Urinary bladder (tissue), 3 donors: ENCODE measurements at regions not wholly inside any gene's neighbourhood (a gene's known extent, or its start where the extent isn't known, plus 50 kb on each side); places are given as distances from the start of the nearest gene placed in this dataset.
"Not testable (repeated sequence)": the region's sequence is repeated elsewhere in the genome, so short reads cannot be mapped to it uniquely, and the experiment has no call there.

ENCODE experiments used
- DNase-seq: peaks from one replicate; pipeline ENCODE4 v3.0.0-alpha.2; 2015; ENCODE audit errors: extremely low spot score
- H3K27ac ChIP-seq: one replicate; pipeline ENCODE4 v1.5.1; 2013; ENCODE audit warnings: low read depth, mild to moderate bottlenecking, moderate library complexity
- H3K36me3 ChIP-seq: one replicate; pipeline ENCODE4 v1.6.1; 2013; ENCODE audit warnings: mild to moderate bottlenecking, moderate library complexity; ENCODE audit not compliant: insufficient read depth
- H3K4me1 ChIP-seq: one replicate; pipeline ENCODE4 v1.6.1; 2013; ENCODE audit warnings: mild to moderate bottlenecking, moderate library complexity; ENCODE audit not compliant: insufficient read depth
- H3K4me3 ChIP-seq: one replicate; pipeline ENCODE4 v1.5.1; 2013; ENCODE audit warnings: low read depth, low read length
- WGBS: extraction: QIAGEN DNeasy Blood & Tissue Kit; methylation state at CpG from one replicate; pipeline ENCODE4 v1.1.7; 2013; 5-methylcytosine and 5-hydroxymethylcytosine counted together
- donor health status: healthy with polysubstance abuse.
- donor health status: healthy.

DNA sequence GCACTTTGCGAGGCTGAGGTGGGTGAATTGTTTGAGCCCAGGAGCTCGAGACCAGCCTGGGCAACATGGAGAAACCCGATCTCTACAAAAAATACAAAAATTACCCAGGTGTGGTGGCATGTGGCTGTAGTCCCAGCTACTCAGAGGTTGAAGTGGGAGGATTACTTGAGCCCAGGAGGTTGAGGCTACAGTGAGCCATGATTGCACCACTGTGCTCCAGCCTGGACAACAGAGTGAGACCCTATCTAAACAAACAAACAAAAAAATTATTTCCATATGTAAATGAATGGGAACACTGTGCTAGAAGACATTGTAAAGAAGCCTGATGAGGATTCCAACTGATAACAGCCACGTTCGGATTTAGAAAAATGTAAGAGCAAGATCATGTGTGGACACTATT, 154.2 kb downstream of the ZFP64 start:
- Histone ChIP-seq H3K36me3 (no peaks in the 10 kb centered on the region), H3K27ac (no peak overlapping the region), H3K4me3 (no peak overlapping the region), H3K4me1 (no peaks in the 10 kb centered on the region)
- WGBS, result 90% methylated on average over 5 of the region's 5 CpGs
- DNase-seq, result no peak

DNA sequence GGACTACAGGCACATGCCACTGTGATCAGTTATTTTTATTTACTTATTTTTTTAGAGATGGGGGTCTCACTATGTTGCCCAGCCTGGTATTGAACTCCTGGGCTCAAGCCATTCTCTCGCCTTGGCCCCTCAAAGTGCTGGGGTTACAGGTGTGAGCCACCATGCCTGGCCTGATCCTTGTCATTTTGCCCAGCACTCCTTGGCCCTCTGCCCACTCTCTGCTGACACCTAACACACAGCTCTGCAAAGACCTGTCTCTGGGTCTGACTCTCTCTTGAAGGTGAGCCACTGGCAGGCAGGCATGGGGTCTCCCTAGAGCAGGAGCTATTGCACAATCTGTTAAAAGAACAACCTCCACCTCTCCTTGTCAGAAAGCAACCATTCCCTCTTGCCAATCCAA, 155.6 kb downstream of the ZFP64 start:
- no peaks in the 10 kb centered on the region for H3K4me1 ChIP-seq
- 94% methylated on average over 1 of the region's 1 CpG for WGBS
- H3K4me3 ChIP-seq, result no peak overlapping the region
- H3K36me3 ChIP-seq, result no peaks in the 10 kb centered on the region
- no peak for DNase-seq
- no peak overlapping the region for H3K27ac ChIP-seq

DNA sequence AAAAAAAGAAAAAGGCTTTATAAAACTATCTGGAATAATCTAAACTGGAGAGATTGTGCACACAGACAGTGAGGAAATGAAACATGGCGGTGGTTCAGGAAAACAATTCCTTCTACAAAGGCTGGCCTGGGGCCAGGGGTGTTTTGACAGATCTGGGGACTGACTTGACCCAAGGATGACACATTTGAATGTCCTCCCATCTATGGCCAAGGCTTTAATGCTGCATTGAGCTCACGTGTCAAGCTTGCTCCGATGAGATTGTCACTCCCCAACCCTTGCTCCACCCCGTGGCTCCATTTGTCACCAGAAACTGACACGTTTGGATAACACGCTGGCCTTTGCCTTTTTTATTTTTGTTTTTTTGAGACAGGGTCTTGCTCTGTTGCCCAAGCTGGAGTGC, 156.1 kb downstream of the ZFP64 start:
- no peak for DNase-seq
- no peaks in the 10 kb centered on the region for H3K4me1 ChIP-seq
- no peak overlapping the region for H3K4me3 ChIP-seq
- no peak overlapping the region for H3K27ac ChIP-seq
- no peaks in the 10 kb centered on the region for H3K36me3 ChIP-seq
- 81% methylated on average over 6 of the region's 6 CpGs for WGBS

DNA sequence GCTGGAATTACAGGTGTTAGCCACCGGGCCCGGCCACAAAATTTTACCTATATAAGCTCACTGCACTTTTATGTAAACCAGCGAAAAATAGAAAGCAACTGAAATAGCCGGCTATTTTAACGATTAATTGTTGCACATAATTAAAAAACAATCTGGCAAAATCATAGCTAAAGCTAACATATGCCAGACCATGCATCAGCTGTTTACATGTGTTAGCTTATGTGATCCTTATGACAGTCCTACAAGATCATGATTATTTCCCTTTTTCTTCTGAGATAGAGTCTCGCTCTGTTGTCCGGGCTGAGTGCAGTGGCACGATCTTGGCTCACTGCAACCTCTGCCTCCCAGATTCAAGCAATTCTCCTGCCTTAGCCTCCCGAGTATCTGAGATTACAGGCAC, 157.0 kb downstream of the ZFP64 start:
- DNase-seq, result no peak
- Histone ChIP-seq H3K4me3 (no peak overlapping the region), H3K27ac (no peak overlapping the region), H3K36me3 (no peaks in the 10 kb centered on the region), H3K4me1 (no peaks in the 10 kb centered on the region)
- WGBS, result 96% methylated on average over 9 of the region's 9 CpGs

DNA sequence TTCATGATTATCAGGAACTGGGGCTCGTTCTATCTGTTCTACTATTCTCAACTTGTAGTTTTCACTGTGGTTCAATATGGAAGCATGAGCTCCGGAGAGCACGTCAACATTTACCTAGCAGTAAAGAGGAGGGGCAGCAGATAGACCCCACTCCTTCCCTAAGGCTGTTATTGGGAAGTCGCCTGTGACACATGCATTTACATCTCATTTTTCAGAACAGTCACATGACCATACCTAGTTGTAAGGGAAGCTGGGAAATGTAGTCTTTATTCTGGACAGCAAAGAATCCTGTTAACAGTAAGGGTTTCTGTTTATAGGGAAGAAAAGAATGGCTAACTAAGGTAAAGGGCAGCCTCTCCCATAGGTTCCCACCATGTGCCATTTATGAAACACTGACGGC, 158.3 kb downstream of the ZFP64 start:
- Histone ChIP-seq H3K4me1 (no peaks in the 10 kb centered on the region), H3K36me3 (no peaks in the 10 kb centered on the region), H3K4me3 (no peak overlapping the region), H3K27ac (no peak overlapping the region)
- DNase-seq, result no peak
- 93% methylated on average over 5 of the region's 5 CpGs for WGBS

DNA sequence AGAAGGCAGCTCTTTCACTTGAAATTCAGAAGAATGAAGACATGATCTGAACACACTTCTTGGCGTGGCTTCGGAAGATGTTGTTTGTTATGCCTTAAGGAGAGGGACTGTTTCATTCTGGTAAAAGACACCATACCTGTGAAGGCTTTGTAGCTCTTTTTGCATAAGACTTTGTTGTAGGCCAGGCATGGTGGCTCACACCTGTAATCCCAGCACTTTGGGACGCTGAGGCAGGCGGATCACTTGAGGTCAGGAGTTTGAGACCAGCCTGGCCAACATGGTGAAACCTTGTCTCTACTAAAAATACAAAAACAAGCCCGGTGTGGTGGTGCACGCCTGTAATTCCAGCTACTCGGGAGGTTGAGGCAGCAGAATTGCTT, 159.3 kb downstream of the ZFP64 start:
- 97% methylated on average over 7 of the region's 7 CpGs for WGBS
- H3K27ac ChIP-seq, result not testable (repeated sequence)

DNA sequence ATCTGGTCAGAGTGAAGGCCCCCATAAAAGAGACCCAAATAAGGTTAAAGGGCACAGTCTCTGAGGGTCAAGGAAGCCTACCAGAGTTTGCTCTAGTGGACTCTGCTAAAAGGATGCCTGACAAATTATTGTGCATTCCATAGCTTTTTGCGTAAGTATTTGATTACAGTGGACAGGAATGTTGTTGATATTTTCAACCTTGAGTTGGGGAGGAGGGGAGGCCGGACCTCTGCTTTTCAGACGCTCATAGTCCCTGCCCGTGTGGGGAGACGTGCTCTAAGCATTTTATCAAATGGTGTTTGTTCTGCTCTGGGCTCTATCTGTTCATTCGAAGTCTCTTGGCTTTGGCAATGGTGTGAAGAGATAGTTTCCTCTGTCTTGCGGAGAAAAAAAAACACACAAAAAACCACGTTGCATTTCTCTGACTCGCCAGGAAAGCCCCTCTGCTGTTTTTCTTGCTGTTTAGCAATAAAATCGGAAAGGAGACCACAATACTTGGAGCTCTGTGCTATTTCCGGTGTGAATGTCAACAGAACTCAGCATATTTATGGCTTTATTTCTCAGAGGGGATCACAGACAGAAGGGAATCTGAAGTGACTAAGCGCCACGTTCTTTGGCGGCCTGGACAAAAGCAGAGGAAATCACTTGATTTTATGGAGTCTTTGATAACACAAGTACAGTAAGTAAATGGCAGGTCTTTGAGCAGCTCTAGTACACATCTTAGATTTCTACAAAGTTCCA, 159.8 kb downstream of the ZFP64 start:
- DNase-seq, result peak; percentile 20
- Histone ChIP-seq H3K36me3 (no peaks in the 10 kb centered on the region), H3K4me1 (no peaks in the 10 kb centered on the region), H3K27ac (no peak overlapping the region), H3K4me3 (no peak overlapping the region)
- WGBS, result 17% methylated on average over 14 of the region's 14 CpGs

More for the DNA sequence above, 159.3 kb downstream of the ZFP64 start:
- H3K4me1 ChIP-seq, H3K4me3 ChIP-seq, H3K36me3 ChIP-seq, DNase-seq: not testable (repeated sequence)

DNA sequence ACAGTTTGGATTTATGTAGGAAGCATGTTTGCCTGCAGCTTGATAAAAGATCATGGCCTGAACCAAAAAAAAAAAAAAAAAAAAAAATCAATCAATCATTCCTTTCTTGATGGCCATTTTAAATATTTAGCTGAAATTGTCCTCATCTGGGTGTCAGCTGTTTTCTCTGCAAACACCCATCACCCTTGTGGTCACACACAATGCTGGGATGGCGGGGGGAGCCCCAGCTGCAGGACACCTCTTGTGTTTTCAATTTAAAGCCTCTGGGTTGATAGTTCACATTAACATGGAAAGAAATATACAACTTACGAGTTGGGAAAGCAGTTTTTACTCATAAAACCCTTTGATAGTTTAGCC, 160.4 kb downstream of the ZFP64 start:
- no peak for DNase-seq
- Histone ChIP-seq H3K4me1 (no peaks in the 10 kb centered on the region), H3K36me3 (no peaks in the 10 kb centered on the region), H3K4me3 (no peak overlapping the region), H3K27ac (no peak overlapping the region)
- 64% methylated on average over 2 of the region's 2 CpGs for WGBS

DNA sequence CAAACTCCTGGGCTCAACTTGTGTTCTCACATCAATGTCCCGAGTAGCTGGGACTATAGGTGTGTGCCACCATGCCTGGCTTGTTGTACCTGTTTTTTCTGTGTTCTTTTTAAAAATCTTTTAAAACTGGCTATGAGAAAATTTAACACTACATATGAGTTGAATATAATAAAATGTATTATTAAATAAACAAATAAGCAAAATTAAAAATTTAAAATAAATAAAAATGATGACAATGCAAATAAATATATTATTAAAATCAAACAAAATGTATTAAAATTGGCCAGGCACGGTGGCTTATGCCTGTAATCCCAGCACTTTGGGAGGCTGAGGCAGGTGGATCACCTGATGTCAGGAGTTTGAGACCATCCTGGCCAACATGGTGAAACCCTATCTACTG, 162.4 kb downstream of the ZFP64 start:
- H3K27ac ChIP-seq, DNase-seq, H3K36me3 ChIP-seq, H3K4me3 ChIP-seq, H3K4me1 ChIP-seq: not testable (repeated sequence)
- 95% methylated on average over 2 of the region's 2 CpGs for WGBS

DNA sequence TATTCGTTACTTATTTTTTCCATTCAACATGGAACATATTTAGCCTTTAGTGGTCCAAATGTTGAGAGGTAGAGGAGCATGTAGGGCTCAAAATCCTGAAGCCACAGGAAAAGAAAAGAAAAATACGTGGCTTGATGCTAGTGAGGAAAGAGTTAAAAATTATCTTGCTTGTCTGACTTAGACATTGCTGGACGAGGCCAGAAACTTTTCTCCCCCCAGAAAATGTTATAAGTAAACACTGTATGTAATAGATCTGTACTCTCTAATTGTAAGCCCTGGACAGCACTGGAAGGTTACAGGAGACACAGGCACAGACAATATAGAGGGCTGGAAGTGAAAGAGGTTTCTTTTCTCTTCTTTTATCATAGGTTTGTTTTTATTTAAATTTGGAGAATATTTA, 165.6 kb downstream of the ZFP64 start:
- Histone ChIP-seq H3K4me3 (no peak overlapping the region), H3K36me3 (no peaks in the 10 kb centered on the region), H3K4me1 (no peaks in the 10 kb centered on the region), H3K27ac (no peak overlapping the region)
- WGBS, result 43% methylated on average over 3 of the region's 3 CpGs
- DNase-seq, result no peak

DNA sequence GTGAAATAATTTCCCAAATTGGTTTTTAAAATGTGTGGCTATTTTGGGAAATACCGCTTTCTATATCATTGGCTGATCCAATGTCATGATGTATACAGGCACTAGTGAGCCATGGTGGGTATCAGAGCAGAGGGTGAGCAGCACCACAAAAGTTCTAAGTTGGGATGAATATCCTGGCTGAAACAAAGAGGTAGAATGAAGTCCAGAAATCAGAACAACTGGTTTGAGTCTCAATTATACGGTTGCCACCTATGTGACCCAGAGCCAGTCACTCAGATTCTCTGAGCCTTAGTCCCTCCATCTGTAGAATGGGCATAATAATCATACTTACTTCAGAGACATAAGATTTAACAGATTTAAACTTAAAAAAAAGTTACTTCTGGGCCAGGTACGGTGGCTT, 172.3 kb downstream of the ZFP64 start:
- no peaks in the 10 kb centered on the region for H3K4me1 ChIP-seq
- no peaks in the 10 kb centered on the region for H3K36me3 ChIP-seq
- no peak overlapping the region for H3K27ac ChIP-seq
- 98% methylated on average over 3 of the region's 3 CpGs for WGBS
- no peak overlapping the region for H3K4me3 ChIP-seq
- no peak for DNase-seq

DNA sequence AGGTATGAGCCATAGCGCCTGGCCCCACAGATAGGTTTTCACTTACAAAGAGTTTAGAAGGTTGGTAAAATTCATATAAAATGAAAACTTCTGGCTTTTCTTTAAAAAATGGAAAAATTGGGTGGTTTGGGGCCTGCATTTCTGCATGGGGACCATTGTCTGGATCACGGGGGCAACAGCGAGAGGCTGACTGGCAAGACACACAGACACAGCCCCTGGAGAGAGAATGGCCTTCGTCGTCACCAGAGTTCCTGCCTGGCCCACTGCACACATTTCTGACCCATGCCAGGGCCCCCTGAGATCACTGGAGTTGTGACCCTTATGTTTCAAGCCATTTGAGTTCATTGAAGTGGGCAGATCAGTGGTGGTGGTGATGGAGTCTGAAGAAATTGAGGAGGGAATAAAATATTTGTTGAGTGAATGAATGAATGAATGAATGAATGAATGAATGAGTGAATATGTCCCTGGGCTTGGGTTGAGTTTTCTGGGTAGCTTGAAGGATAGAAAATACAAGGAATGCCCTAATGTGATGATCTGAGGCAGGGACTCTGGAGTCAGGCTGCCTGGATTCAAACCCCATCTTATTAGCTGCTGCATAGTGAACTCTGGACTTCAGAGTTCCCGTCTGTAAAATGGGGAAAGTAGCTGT, 173.8 kb downstream of the ZFP64 start:
- no peak overlapping the region for H3K27ac ChIP-seq
- WGBS, result 93% methylated on average over 6 of the region's 6 CpGs
- no peak overlapping the region for H3K4me3 ChIP-seq
- H3K36me3 ChIP-seq, result no peaks in the 10 kb centered on the region
- H3K4me1 ChIP-seq, result no peaks in the 10 kb centered on the region
- DNase-seq, result no peak

DNA sequence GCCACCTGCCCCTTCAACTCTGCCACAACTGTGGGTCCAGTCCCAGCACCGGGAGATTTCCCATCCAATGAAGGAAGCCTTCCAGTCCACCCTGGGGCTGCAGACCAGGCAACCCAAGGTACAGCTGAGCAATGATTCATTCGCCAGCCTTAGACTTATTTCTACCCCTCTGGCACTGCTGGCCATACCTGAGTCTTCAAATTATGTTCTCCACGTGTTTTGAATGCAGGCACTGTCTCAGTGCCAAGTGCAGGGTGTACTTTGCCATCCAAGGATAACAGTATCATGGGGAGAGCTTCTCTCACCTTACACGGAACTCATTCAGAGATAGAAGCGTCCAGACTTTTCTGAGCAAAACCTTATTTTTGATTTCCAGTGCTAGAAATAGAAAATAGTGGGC, 175.6 kb downstream of the ZFP64 start:
- no peak overlapping the region for H3K27ac ChIP-seq
- H3K4me3 ChIP-seq, result no peak overlapping the region
- DNase-seq, result no peak
- H3K4me1 ChIP-seq, result no peaks in the 10 kb centered on the region
- H3K36me3 ChIP-seq, result no peaks in the 10 kb centered on the region
- 87% methylated on average over 5 of the region's 5 CpGs for WGBS

DNA sequence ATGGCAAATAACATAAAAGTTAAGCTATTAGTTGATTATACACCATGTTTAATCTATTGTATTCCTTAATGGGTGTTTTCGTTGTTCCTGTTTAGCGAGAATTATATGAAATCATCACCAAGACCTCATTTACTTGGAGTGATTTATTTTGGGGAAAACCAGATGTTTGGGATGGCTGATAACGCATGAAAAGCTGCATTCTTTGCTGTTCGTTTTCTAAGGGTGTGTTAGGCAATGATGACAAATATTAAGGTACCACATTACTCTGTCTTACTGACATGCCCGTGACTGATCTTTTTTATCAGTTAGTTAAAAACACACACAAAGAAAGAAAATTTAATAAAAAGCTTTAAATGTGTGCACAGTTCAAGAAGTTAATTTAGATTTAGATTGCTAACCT, 176.4 kb downstream of the ZFP64 start:
- Histone ChIP-seq H3K36me3 (no peaks in the 10 kb centered on the region), H3K4me1 (no peaks in the 10 kb centered on the region), H3K27ac (no peak overlapping the region), H3K4me3 (no peak overlapping the region)
- DNase-seq, result no peak
- 63% methylated on average over 5 of the region's 5 CpGs for WGBS
